ENCODE measurements at regions not wholly inside any gene's neighbourhood (a gene's known extent, or its start where the extent isn't known, plus 50 kb on each side); places are given as distances from the start of the nearest gene placed in this dataset.

- Mint-ChIP-seq H3K4me1 (ENCODE audit: low read depth, unreplicated experiment) (peaks cover 18% of the 10 kb centered on the region), H3K9me3 (ENCODE audit: unreplicated experiment) (no peaks in the 10 kb centered on the region), H3K27me3 (ENCODE audit: low read depth, unreplicated experiment) (no peaks in the 10 kb centered on the region), H3K27ac (ENCODE audit: unreplicated experiment) (no peak overlapping the region), H3K4me3 (ENCODE audit: unreplicated experiment) (no peak overlapping the region), H3K36me3 (ENCODE audit: low read depth, unreplicated experiment) (no peaks in the 10 kb centered on the region)
- H3K27ac ChIP-seq (ENCODE audit: low read depth, low read length) = no peak overlapping the region
- no peak overlapping the region for H3K9ac ChIP-seq (ENCODE audit: low read length)
- no peak overlapping the region for H2AFZ ChIP-seq (ENCODE audit: low read depth, low read length)
- H3K27me3 ChIP-seq (ENCODE audit: insufficient read depth, low read length) = no peaks in the 10 kb centered on the region
- no peak for DNase-seq (ENCODE audit: low read depth)
- no peaks in the 10 kb centered on the region for H4K20me1 ChIP-seq (ENCODE audit: insufficient read depth, low read length)
- H3K9me3 ChIP-seq (ENCODE audit: insufficient read depth, low read depth, low read length) = no peaks in the 10 kb centered on the region
- no peaks in the 10 kb centered on the region for H3K4me1 ChIP-seq (ENCODE audit: insufficient read depth, low read length)
- no peak overlapping the region for H3K4me2 ChIP-seq (ENCODE audit: low read length)
- TF ChIP-seq EZH2 (IDR thresholded peaks at IDR 0.05; ENCODE audit: insufficient read depth, low read length) = no peak
- no peak for TF ChIP-seq CTCF (IDR thresholded peaks at IDR 0.05; ENCODE audit: insufficient read depth, low read depth, low read length)
- no peaks in the 10 kb centered on the region for H3K36me3 ChIP-seq (ENCODE audit: insufficient read depth, low read length)
- no peak overlapping the region for H3K4me3 ChIP-seq (ENCODE audit: insufficient read depth, low read depth, low read length)
- H3K79me2 ChIP-seq (ENCODE audit: insufficient read depth, low read length) = no peaks in the 10 kb centered on the region
- no peak for FAIRE-seq
These were observed 120.4 kb upstream of the KLF7 start for GRCh38 chr2:207286106-207286505.

GRCh38 chr2:207288628-207289027, 122.9 kb upstream of the KLF7 start:
- no peak for DNase-seq (ENCODE audit: low read depth)
- no peaks in the 10 kb centered on the region for H3K9me3 ChIP-seq (ENCODE audit: insufficient read depth, low read depth, low read length)
- Mint-ChIP-seq H3K4me1 (ENCODE audit: low read depth, unreplicated experiment) (peaks cover 10% of the 10 kb centered on the region), H3K9me3 (ENCODE audit: unreplicated experiment) (no peaks in the 10 kb centered on the region), H3K27ac (ENCODE audit: unreplicated experiment) (no peak overlapping the region), H3K36me3 (ENCODE audit: low read depth, unreplicated experiment) (no peaks in the 10 kb centered on the region), H3K4me3 (ENCODE audit: unreplicated experiment) (no peak overlapping the region), H3K27me3 (ENCODE audit: low read depth, unreplicated experiment) (no peaks in the 10 kb centered on the region)
- no peak for FAIRE-seq
- no peaks in the 10 kb centered on the region for H3K79me2 ChIP-seq (ENCODE audit: insufficient read depth, low read length)
- H4K20me1 ChIP-seq (ENCODE audit: insufficient read depth, low read length) = no peaks in the 10 kb centered on the region
- no peak overlapping the region for H3K27ac ChIP-seq (ENCODE audit: low read depth, low read length)
- no peaks in the 10 kb centered on the region for H3K27me3 ChIP-seq (ENCODE audit: insufficient read depth, low read length)
- H3K36me3 ChIP-seq (ENCODE audit: insufficient read depth, low read length) = no peaks in the 10 kb centered on the region
- TF ChIP-seq EZH2 (IDR thresholded peaks at IDR 0.05; ENCODE audit: insufficient read depth, low read length) (no peak), CTCF (IDR thresholded peaks at IDR 0.05; ENCODE audit: insufficient read depth, low read depth, low read length) (no peak)
- no peak overlapping the region for H3K4me3 ChIP-seq (ENCODE audit: insufficient read depth, low read depth, low read length)
- no peak overlapping the region for H3K4me2 ChIP-seq (ENCODE audit: low read length)
- H2AFZ ChIP-seq (ENCODE audit: low read depth, low read length) = no peak overlapping the region
- no peak overlapping the region for H3K9ac ChIP-seq (ENCODE audit: low read length)
- no peaks in the 10 kb centered on the region for H3K4me1 ChIP-seq (ENCODE audit: insufficient read depth, low read length)

GRCh38 chr2:207289295-207290018, 123.7 kb upstream of the KLF7 start:
- H3K36me3 ChIP-seq (ENCODE audit: insufficient read depth, low read length) = no peaks in the 10 kb centered on the region
- Mint-ChIP-seq H3K27ac (ENCODE audit: unreplicated experiment) (no peak overlapping the region), H3K4me3 (ENCODE audit: unreplicated experiment) (no peak overlapping the region), H3K9me3 (ENCODE audit: unreplicated experiment) (no peaks in the 10 kb centered on the region), H3K36me3 (ENCODE audit: low read depth, unreplicated experiment) (no peaks in the 10 kb centered on the region), H3K27me3 (ENCODE audit: low read depth, unreplicated experiment) (no peaks in the 10 kb centered on the region), H3K4me1 (ENCODE audit: low read depth, unreplicated experiment) (peaks cover 10% of the 10 kb centered on the region)
- H3K4me1 ChIP-seq (ENCODE audit: insufficient read depth, low read length) = no peaks in the 10 kb centered on the region
- no peak overlapping the region for H3K4me3 ChIP-seq (ENCODE audit: insufficient read depth, low read depth, low read length)
- H3K27ac ChIP-seq (ENCODE audit: low read depth, low read length) = no peak overlapping the region
- no peaks in the 10 kb centered on the region for H3K9me3 ChIP-seq (ENCODE audit: insufficient read depth, low read depth, low read length)
- FAIRE-seq (no peak), DNase-seq (ENCODE audit: low read depth) (no peak)
- H3K9ac ChIP-seq (ENCODE audit: low read length) = no peak overlapping the region
- H3K79me2 ChIP-seq (ENCODE audit: insufficient read depth, low read length) = no peaks in the 10 kb centered on the region
- TF ChIP-seq CTCF (IDR thresholded peaks at IDR 0.05; ENCODE audit: insufficient read depth, low read depth, low read length) (no peak), EZH2 (IDR thresholded peaks at IDR 0.05; ENCODE audit: insufficient read depth, low read length) (no peak)
- no peaks in the 10 kb centered on the region for H3K27me3 ChIP-seq (ENCODE audit: insufficient read depth, low read length)
- H2AFZ ChIP-seq (ENCODE audit: low read depth, low read length) = no peak overlapping the region
- H3K4me2 ChIP-seq (ENCODE audit: low read length) = no peak overlapping the region
- H4K20me1 ChIP-seq (ENCODE audit: insufficient read depth, low read length) = no peaks in the 10 kb centered on the region
